Anterior cingulate cortex (tissue), 58 donors: ENCODE measurements at regions not wholly inside any gene's neighbourhood (a gene's known extent, or its start where the extent isn't known, plus 50 kb on each side); places are given as distances from the start of the nearest gene placed in this dataset.

ENCODE experiments used
- DNase-seq, 58 donors: peaks; one replicate each; lab custom pipeline; 2025; lab: John Stamatoyannopoulos, UW

DNA sequence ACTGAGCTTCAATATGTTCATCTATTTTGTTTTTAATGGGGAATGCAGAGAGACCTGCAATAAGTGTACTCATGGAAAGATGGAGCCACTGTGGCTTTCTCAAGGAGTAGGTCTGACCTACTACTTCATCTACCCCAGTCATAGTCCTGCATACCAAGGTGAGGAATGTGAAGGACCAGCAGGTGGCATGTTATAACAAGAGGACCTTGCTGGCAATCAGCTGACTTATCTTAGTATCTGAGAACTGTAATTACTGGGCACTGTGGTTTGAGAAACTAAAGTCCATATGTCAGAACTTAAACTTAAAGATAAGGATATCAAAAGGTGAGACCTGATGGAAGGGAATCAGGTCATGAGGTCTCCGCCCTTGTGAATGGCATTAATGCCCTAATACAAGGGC, 1104.2 kb downstream of the BCL11A start:
- no peak for DNase-seq

DNA sequence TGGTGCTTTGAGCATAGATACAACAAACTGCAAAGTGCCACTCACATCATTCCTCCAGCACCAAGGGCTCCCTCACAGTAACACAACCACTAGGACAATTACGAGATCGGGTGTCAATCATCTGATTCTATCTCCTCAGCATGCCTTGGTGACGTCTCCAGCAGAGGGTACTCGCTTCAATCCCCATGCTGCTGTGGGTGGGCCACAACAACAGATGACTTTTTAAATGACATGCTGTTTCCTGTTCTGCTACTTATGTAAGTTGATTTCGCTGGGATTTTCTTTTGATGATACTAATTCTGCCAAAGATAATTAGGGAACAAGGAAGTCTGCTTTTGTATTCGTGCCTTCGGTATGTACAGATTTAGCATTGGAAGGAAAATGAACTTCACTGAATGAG, 1113.0 kb downstream of the BCL11A start:
- DNase-seq = no peak

GRCh38 chr2:59435635-59436034, 1117.8 kb downstream of the BCL11A start:
- no peak for DNase-seq

- DNase-seq = no peak
Measured at GRCh38 chr2:59428940-59429339, 1124.5 kb downstream of the BCL11A start.

DNA sequence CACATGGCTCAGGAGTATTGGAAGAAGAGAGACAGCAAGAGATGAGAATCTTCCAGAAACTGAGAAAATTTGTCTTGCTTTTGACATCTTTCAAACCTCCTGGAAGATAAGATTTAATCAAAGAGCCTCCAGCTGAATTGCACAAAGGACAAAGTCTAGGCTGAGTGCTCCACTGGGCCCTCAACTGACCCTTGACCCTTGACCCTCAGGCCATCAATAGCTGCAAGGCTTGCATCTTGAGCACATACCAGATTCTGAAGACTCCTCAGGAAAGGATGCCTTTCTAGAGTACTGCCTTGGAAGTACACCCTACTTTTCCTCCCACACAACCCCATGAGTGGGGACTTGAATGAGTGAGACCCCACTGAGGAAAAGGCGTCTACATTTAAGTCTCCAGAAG, 1125.5 kb downstream of the BCL11A start:
- DNase-seq = no peak

- DNase-seq = no peak
Measured at GRCh38 chr2:59425247-59425646, 1128.2 kb downstream of the BCL11A start.

- no peak for DNase-seq
Measured at GRCh38 chr2:59413751-59414570, 1139.5 kb downstream of the BCL11A start.

DNA sequence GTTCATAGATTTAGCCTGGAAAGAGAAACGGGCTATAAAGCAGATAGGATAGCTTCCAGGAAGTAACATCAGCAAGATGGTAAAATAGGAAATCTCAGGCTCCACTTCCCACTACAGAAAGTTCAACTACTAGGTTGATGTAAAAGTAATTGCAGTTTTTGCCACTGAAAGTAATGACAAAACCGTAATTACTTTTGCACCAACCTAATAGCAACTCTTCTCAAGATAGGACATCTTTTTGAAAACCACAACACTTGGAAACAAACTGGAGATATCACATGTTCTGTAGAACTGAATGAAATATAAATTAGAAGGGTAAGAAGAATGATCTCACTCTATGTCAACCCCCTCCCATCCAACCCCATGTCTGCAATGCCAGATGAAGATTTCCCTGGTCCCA, 1154.3 kb downstream of the BCL11A start:
- DNase-seq = no peak

GRCh38 chr2:59398081-59398480, 1155.4 kb downstream of the BCL11A start:
- no peak for DNase-seq

DNA sequence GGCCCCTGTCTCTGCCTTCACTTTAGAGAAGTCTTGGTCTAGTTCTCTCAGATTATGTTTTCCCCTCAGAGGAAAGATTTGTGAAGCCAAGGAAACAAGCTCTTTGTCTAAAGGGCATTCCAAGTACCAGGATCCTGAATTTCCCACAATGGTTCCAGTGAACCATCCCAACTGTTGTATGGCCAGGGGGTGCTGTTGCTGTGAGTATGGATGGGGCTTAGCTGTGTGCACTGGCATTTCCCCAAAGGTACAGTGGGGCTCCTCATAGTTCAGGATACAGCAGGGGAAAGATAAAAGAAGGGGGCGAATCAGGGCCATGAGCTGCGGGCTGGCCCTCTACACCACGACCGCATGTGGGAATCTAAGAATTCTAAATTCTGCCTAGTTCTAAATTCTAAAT, 1154.0 kb upstream of the FANCL start:
- no peak for DNase-seq

DNA sequence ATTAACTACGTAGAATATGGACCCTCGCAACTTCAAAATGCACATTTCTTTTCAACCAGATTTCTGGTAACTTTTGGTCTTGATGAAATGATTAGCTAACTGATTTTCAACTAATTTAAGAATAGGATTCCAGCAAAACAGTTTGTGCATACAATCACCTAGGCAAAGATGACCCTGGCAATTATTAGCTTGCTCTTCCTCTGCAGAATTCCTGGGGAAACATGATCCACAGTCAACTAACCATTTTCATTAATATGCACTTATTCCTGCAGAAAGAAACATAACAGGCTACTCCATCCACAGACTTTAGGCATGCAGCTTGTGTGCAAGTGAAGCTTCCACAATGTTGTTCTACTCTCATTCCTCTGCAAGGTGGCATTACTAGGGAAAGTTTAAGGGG, 1150.8 kb upstream of the FANCL start:
- DNase-seq = no peak

- no peak for DNase-seq
Measured at GRCh38 chr2:59390581-59390980, 1149.5 kb upstream of the FANCL start.

- no peak for DNase-seq
Measured at GRCh38 chr2:59389240-59389639, 1148.1 kb upstream of the FANCL start.

DNA sequence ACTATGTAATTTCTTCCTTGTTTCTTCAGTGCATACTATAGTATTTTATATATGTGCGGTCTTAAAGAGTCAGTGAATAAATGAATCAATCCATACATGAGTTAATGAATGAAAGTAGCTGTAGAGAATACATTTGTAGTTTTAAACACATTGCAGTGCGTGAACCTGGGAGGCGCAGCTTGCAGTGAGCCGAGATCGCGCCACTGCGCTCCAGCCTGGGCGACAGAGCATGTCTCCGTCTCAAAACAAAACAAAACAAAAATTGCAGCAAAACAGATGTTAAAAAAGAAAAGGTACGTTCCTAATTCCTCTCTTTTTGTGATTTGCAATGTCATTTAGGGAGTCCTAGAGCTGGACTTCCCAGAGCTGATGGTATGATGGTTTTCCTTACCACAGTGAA, 1144.8 kb upstream of the FANCL start:
- no peak for DNase-seq

DNA sequence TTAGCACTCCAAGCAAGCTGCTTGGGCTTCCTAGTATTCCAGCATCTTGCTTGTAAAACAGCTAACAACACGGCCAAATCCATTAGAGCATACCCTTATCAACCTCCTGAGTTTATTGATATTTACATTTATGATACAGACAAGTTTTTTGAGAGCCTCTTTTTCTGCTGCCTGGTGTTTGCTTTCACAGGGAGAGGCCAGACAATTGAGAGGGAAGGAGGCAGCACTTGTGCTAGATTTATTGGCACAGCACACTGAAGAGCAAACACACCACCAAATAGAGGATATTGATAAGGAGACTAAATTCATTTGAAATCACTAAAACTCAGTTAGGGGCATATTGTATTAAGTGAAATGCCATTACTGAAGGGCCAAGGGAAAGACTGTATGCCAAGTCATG, 1142.3 kb upstream of the FANCL start:
- no peak for DNase-seq

DNA sequence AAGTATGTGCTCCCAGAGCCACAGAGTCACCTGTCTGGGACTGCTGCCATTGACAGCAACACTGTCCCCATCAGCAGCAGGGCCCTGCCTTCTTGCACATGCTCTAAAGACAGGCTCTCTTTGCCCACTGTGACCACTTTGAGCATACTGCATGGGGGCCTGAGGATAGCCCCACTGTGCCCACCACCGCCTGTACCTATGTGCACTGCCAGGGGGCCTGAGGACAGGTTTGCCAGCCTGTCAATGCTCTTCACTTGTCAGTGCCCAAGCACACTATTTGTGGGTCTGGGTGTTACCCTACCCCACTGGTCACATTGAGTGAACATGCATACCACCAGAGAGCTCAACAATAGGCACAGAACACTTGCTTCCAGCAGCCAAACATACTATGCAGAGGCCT, 1137.0 kb upstream of the FANCL start:
- no peak for DNase-seq

- DNase-seq = no peak
Measured at GRCh38 chr2:59366288-59366687, 1125.2 kb upstream of the FANCL start.

DNA sequence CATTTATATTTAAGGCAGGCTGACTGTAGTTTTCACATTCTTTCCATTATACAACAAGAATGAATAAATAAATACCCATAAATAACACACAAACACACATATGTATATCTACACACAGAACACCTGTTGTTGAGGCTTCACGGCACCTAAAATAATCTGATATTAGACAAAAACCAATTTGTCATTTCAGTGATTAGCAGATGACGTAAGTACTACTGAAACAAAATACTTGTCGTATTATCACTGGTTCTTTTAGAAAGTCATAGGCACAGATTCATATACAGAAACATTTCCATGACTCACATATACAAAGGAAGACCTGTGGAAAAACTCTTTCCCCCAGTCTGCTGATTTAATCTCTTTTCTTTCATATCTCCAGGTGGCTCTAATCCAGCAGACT, 1113.4 kb upstream of the FANCL start:
- no peak for DNase-seq

DNA sequence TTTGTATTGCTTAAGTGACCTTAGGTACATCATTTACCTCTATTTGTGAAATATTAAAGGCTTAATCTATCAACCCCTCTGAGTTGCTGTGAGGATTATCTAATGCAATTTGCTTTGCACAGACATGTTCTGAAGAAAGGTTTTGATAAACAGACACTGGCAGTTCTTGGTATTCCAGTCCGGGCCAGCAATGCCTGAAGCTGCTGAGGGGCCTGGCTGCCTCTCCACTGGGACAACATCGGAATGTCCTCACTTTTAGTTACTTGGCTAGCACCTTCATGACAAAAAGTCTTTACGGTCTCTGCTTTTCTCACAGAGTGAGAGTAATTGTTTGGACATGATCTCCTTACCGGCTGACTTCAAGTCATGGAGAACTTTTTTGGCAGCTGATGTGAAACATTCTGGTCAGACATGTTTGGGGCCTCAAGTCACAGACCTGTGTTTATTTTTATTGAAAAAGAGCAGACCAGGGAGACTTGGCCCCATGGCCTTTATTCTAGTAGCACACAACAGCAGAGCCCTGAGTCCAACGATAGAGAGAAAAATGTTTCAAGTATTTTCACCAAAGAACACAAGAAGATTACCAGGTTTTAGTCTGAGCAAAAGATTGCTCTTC, 1112.3 kb upstream of the FANCL start:
- no peak for DNase-seq

GRCh38 chr2:59342166-59342565, 1101.0 kb upstream of the FANCL start:
- no peak for DNase-seq

GRCh38 chr2:59339837-59340207, 1098.7 kb upstream of the FANCL start:
- DNase-seq = no peak

GRCh38 chr2:59339121-59339836, 1098.2 kb upstream of the FANCL start:
- DNase-seq = no peak
